ENCODE measurements at regions not wholly inside any gene's neighbourhood (a gene's known extent, or its start where the extent isn't known, plus 50 kb on each side); places are given as distances from the start of the nearest gene placed in this dataset.

GRCh38 chr20:61044499-61044898, 207.6 kb upstream of the CDH4 start:
- TF ChIP-seq CTCF (IDR thresholded peaks at IDR 0.05; ENCODE audit: insufficient read depth, low read depth, low read length) = no peak
- no peak for DNase-seq (ENCODE audit: low read depth)
- CTCF ChIA-PET = no interaction called here
- Histone ChIP-seq H3K4me3 (ENCODE audit: low read depth, low read length) (no peak overlapping the region), H3K27me3 (ENCODE audit: control insufficient read depth, insufficient read depth, low read length) (no peaks in the 10 kb centered on the region), H3K36me3 (ENCODE audit: control insufficient read depth, insufficient read depth, low read length) (no peaks in the 10 kb centered on the region)
- POLR2A ChIA-PET = no interaction called here

- no peak for TF ChIP-seq CTCF (IDR thresholded peaks at IDR 0.05; ENCODE audit: insufficient read depth, low read depth, low read length)
- no peak overlapping the region for H3K4me3 ChIP-seq (ENCODE audit: low read depth, low read length)
- no peaks in the 10 kb centered on the region for H3K27me3 ChIP-seq (ENCODE audit: control insufficient read depth, insufficient read depth, low read length)
- H3K36me3 ChIP-seq (ENCODE audit: control insufficient read depth, insufficient read depth, low read length) = no peaks in the 10 kb centered on the region
- DNase-seq (ENCODE audit: low read depth) = no peak
- ChIA-PET CTCF (no interaction called here), POLR2A (no interaction called here)
These were observed 207.0 kb upstream of the CDH4 start for GRCh38 chr20:61045091-61045490.

- H3K27me3 ChIP-seq (ENCODE audit: control insufficient read depth, insufficient read depth, low read length) = no peaks in the 10 kb centered on the region
- no peak for DNase-seq (ENCODE audit: low read depth)
- ChIA-PET CTCF (no interaction called here), POLR2A (no interaction called here)
- no peak overlapping the region for H3K4me3 ChIP-seq (ENCODE audit: low read depth, low read length)
- H3K36me3 ChIP-seq (ENCODE audit: control insufficient read depth, insufficient read depth, low read length) = no peaks in the 10 kb centered on the region
- no peak for TF ChIP-seq CTCF (IDR thresholded peaks at IDR 0.05; ENCODE audit: insufficient read depth, low read depth, low read length)
These were observed 206.0 kb upstream of the CDH4 start for GRCh38 chr20:61045876-61046585.

GRCh38 chr20:61046721-61047351, 205.2 kb upstream of the CDH4 start:
- no peak for DNase-seq (ENCODE audit: low read depth)
- H3K27me3 ChIP-seq (ENCODE audit: control insufficient read depth, insufficient read depth, low read length) = no peaks in the 10 kb centered on the region
- no peaks in the 10 kb centered on the region for H3K36me3 ChIP-seq (ENCODE audit: control insufficient read depth, insufficient read depth, low read length)
- no peak for TF ChIP-seq CTCF (IDR thresholded peaks at IDR 0.05; ENCODE audit: insufficient read depth, low read depth, low read length)
- POLR2A ChIA-PET = no interaction called here
- CTCF ChIA-PET = no interaction called here
- H3K4me3 ChIP-seq (ENCODE audit: low read depth, low read length) = no peak overlapping the region

- POLR2A ChIA-PET = no interaction called here
- TF ChIP-seq CTCF (IDR thresholded peaks at IDR 0.05; ENCODE audit: insufficient read depth, low read depth, low read length) = no peak
These were observed 204.5 kb upstream of the CDH4 start for GRCh38 chr20:61047515-61047914.

More at GRCh38 chr20:61047515-61047914, 204.5 kb upstream of the CDH4 start:
- no peaks in the 10 kb centered on the region for H3K27me3 ChIP-seq (ENCODE audit: control insufficient read depth, insufficient read depth, low read length)
- H3K4me3 ChIP-seq (ENCODE audit: low read depth, low read length) = no peak overlapping the region
- CTCF ChIA-PET = no interaction called here
- no peak for DNase-seq (ENCODE audit: low read depth)
- H3K36me3 ChIP-seq (ENCODE audit: control insufficient read depth, insufficient read depth, low read length) = no peaks in the 10 kb centered on the region
